Kidney glomerular epithelial cell (primary cell): ENCODE measurements at regions not wholly inside any gene's neighbourhood (a gene's known extent, or its start where the extent isn't known, plus 50 kb on each side); places are given as distances from the start of the nearest gene placed in this dataset.

Experiments
- DNase-seq: peaks from one replicate; lab custom pipeline; 2025; lab: John Stamatoyannopoulos, UW

GRCh38 chr5:124231802-124232201, 514.6 kb downstream of the ZNF608 start:
- no peak for DNase-seq

GRCh38 chr5:124231230-124231629, 515.2 kb downstream of the ZNF608 start:
- DNase-seq: no peak

GRCh38 chr5:124230456-124230855, 516.0 kb downstream of the ZNF608 start:
- no peak for DNase-seq

- DNase-seq: no peak
Measured at GRCh38 chr5:124229352-124229751, 517.1 kb downstream of the ZNF608 start.

GRCh38 chr5:124227914-124228313, 518.5 kb downstream of the ZNF608 start:
- DNase-seq: no peak

GRCh38 chr5:124220418-124220817, 526.0 kb downstream of the ZNF608 start:
- no peak for DNase-seq

- no peak for DNase-seq
Measured at GRCh38 chr5:124212934-124213333, 533.5 kb downstream of the ZNF608 start.

GRCh38 chr5:124210111-124210910, 536.1 kb downstream of the ZNF608 start:
- DNase-seq: no peak

GRCh38 chr5:124207118-124207517, 539.3 kb downstream of the ZNF608 start:
- no peak for DNase-seq

- no peak for DNase-seq
Measured at GRCh38 chr5:124206540-124206939, 539.9 kb downstream of the ZNF608 start.

GRCh38 chr5:124203303-124203702, 543.1 kb downstream of the ZNF608 start:
- no peak for DNase-seq

- DNase-seq: no peak
Measured at GRCh38 chr5:124200381-124200780, 546.1 kb downstream of the ZNF608 start.

GRCh38 chr5:124199893-124200292, 546.5 kb downstream of the ZNF608 start:
- DNase-seq: no peak

GRCh38 chr5:124195411-124195810, 551.0 kb downstream of the ZNF608 start:
- DNase-seq: no peak

- no peak for DNase-seq
Measured at GRCh38 chr5:124194282-124194681, 552.2 kb downstream of the ZNF608 start.

GRCh38 chr5:124193371-124193789, 553.1 kb downstream of the ZNF608 start:
- DNase-seq: peak; percentile 31

GRCh38 chr5:124192716-124193115, 553.7 kb downstream of the ZNF608 start:
- no peak for DNase-seq

GRCh38 chr5:124185716-124186115, 560.7 kb downstream of the ZNF608 start:
- DNase-seq: no peak

- DNase-seq: no peak
Measured at GRCh38 chr5:124182133-124182532, 564.3 kb downstream of the ZNF608 start.

GRCh38 chr5:124180875-124181461, 565.5 kb downstream of the ZNF608 start:
- peak; percentile 15 for DNase-seq

- no peak for DNase-seq
Measured at GRCh38 chr5:124180299-124180874, 566.1 kb downstream of the ZNF608 start.

- DNase-seq: no peak
Measured at GRCh38 chr5:124179819-124180218, 566.6 kb downstream of the ZNF608 start.

GRCh38 chr5:124178050-124178449, 568.4 kb downstream of the ZNF608 start:
- DNase-seq: no peak
